ENCODE measurements at regions not wholly inside any gene's neighbourhood (a gene's known extent, or its start where the extent isn't known, plus 50 kb on each side); places are given as distances from the start of the nearest gene placed in this dataset.
"Not testable (repeated sequence)": the region's sequence is repeated elsewhere in the genome, so short reads cannot be mapped to it uniquely, and the experiment has no call there.

DNA sequence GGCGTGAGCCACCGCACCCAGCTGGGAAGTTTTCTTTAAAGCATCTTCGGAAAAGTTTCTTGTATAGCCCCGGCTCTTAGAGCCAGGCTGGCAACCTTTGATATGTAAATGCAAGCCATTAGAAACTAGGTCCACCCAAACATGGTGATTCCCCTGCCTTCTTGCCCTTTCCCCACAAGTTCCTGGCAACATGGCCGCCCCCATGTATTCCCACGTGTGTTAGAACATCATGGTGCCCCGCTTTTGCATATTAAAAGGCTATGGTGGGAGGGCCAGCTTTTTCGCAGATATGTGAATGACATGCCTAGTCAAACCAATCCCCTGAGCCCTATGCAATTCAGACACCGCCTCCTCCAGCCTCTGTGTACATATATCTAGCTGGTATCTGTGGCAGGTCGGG lies 63.2 kb downstream of the RESF1 start:
- not testable (repeated sequence) for H3K4me2 ChIP-seq; H3K4me3 ChIP-seq; H3K4me3 Mint-ChIP-seq; H2AFZ ChIP-seq; H4K20me1 ChIP-seq (replicated peaks; ENCODE audit: insufficient read depth); H3K27me3 ChIP-seq (ENCODE audit: insufficient read depth); H3K27ac Mint-ChIP-seq; H3K79me2 ChIP-seq (replicated peaks; ENCODE audit: insufficient read depth); H3K9me2 ChIP-seq (ENCODE audit: insufficient read depth); H3K36me3 ChIP-seq (ENCODE audit: insufficient read depth)
- Mint-ChIP-seq H3K4me1 (peaks cover 34% of the 10 kb centered on the region), H3K27me3 (ENCODE audit: insufficient read depth, low read depth, poor library complexity) (peaks cover 12% of the 10 kb centered on the region), H3K9me3 (peaks cover 23% of the 10 kb centered on the region), H3K36me3 (ENCODE audit: low read depth) (peaks cover 18% of the 10 kb centered on the region)
- TF ChIP-seq NANOG (IDR thresholded peaks at IDR 0.05; ENCODE audit: borderline replicate concordance) = peak; percentile 46; the same call in 1 of the 2 replicates
- peak overlapping the region; percentile 85 for H3K27ac ChIP-seq (ENCODE audit: low read depth)
- peaks cover 21% of the 10 kb centered on the region for H3F3A ChIP-seq (replicated peaks; ENCODE audit: low read depth)
- H3K4me1 ChIP-seq (ENCODE audit: insufficient read depth) = peaks cover 41% of the 10 kb centered on the region
- peak; percentile 85 for DNase-seq (ENCODE audit: low spot score)
- ATAC-seq = peak; percentile 59

GRCh38 chr12:32023861-32024260 lies 64.6 kb downstream of the RESF1 start:
- H3K27me3 ChIP-seq (ENCODE audit: insufficient read depth); ATAC-seq; DNase-seq (ENCODE audit: low spot score); H3K36me3 ChIP-seq (ENCODE audit: insufficient read depth); H2AFZ ChIP-seq; H3K4me2 ChIP-seq; H3K27ac Mint-ChIP-seq; H3K9me2 ChIP-seq (ENCODE audit: insufficient read depth); H3K4me3 Mint-ChIP-seq; H3K4me3 ChIP-seq; H3K79me2 ChIP-seq (replicated peaks; ENCODE audit: insufficient read depth); H4K20me1 ChIP-seq (replicated peaks; ENCODE audit: insufficient read depth): not testable (repeated sequence)
- peaks cover 23% of the 10 kb centered on the region for H3K9me3 Mint-ChIP-seq
- Histone ChIP-seq H3K4me1 (ENCODE audit: insufficient read depth) (peaks cover 51% of the 10 kb centered on the region), H3F3A (replicated peaks; ENCODE audit: low read depth) (peaks cover 21% of the 10 kb centered on the region), H3K27ac (ENCODE audit: low read depth) (peak overlapping the region; percentile 85)
- H3K4me1 Mint-ChIP-seq = peaks cover 35% of the 10 kb centered on the region
- peaks cover 17% of the 10 kb centered on the region for H3K36me3 Mint-ChIP-seq (ENCODE audit: low read depth)
- peaks cover 11% of the 10 kb centered on the region for H3K27me3 Mint-ChIP-seq (ENCODE audit: insufficient read depth, low read depth, poor library complexity)

DNA sequence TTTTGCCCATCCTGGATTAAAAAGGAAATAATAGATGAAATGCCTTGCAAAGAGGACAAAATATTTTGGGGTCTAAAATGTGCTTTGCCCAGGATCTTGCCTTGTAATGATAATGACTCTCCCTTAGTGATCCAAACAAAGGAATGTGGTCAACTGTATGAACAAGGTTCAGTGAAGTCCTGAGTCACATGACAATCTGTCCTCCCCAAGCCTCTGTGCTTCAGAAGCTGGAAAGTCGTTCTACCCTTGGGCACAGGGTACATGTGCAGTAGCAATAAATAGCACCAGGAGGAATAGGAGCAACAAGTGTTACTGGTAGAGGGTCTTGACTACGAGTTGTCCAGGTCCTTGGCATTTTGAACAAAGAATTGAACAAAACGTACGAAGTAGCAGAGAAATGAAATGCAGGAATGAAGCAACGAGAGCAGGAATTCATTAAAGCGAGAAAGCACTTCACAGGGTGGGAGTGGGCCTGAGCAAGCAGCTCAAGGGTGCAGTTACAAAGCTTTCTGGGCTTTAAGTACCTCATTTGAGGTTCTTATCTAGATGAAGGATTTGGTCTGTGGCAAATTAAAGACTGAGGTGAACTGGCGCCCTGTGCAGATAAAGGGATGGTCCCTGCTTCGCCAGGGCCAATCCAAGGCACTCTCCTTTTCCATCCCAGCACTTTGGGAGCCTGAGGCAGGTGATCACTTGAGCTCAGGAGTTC lies 65.8 kb downstream of the RESF1 start:
- ATAC-seq = no peak; the same call in 2 of the 3 replicates
- Histone ChIP-seq H3F3A (replicated peaks; ENCODE audit: low read depth) (peaks cover 21% of the 10 kb centered on the region), H4K20me1 (replicated peaks; ENCODE audit: insufficient read depth) (no peaks in the 10 kb centered on the region), H3K36me3 (ENCODE audit: insufficient read depth) (no peaks in the 10 kb centered on the region), H3K27ac (ENCODE audit: low read depth) (peak overlapping the region; percentile 85; the same call in 1 of the 2 replicates), H3K4me1 (ENCODE audit: insufficient read depth) (peaks cover 51% of the 10 kb centered on the region), H3K4me2 (0 out of 2 replicates have a peak overlapping the region, but pooled peaks have one; percentile 22), H3K9me2 (ENCODE audit: insufficient read depth) (no peaks in the 10 kb centered on the region), H3K27me3 (ENCODE audit: insufficient read depth) (no peaks in the 10 kb centered on the region), H3K4me3 (no peak overlapping the region), H2AFZ (peak overlapping the region; percentile 67; the same call in 1 of the 2 replicates), H3K79me2 (replicated peaks; ENCODE audit: insufficient read depth) (no peaks in the 10 kb centered on the region)
- H3K27ac Mint-ChIP-seq = peak overlapping the region; percentile 25
- H3K4me3 Mint-ChIP-seq = no peak overlapping the region; the same call in 2 of the 3 replicates
- peaks cover 26% of the 10 kb centered on the region for H3K9me3 Mint-ChIP-seq
- DNase-seq (ENCODE audit: low spot score) = no peak
- peaks cover 35% of the 10 kb centered on the region for H3K4me1 Mint-ChIP-seq
- TF ChIP-seq ZNF331 (CRISPR knock-in tag; IDR thresholded peaks at IDR 0.05; ENCODE audit: low read depth) (no peak), CREB1 (CRISPR knock-in tag; IDR thresholded peaks at IDR 0.05; ENCODE audit: low read depth) (no peak)
- peaks cover 17% of the 10 kb centered on the region for H3K36me3 Mint-ChIP-seq (ENCODE audit: low read depth)
- H3K27me3 Mint-ChIP-seq (ENCODE audit: insufficient read depth, low read depth, poor library complexity) = peaks cover 11% of the 10 kb centered on the region

GRCh38 chr12:32025906-32026305 lies 66.7 kb downstream of the RESF1 start:
- Histone ChIP-seq H3K4me3 (no peak overlapping the region), H4K20me1 (replicated peaks; ENCODE audit: insufficient read depth) (no peaks in the 10 kb centered on the region), H3K4me1 (ENCODE audit: insufficient read depth) (peaks cover 47% of the 10 kb centered on the region), H2AFZ (no peak overlapping the region), H3K27me3 (ENCODE audit: insufficient read depth) (no peaks in the 10 kb centered on the region), H3K27ac (ENCODE audit: low read depth) (no peak overlapping the region), H3K4me2 (no peak overlapping the region), H3K36me3 (ENCODE audit: insufficient read depth) (no peaks in the 10 kb centered on the region), H3K9me2 (ENCODE audit: insufficient read depth) (no peaks in the 10 kb centered on the region), H3F3A (replicated peaks; ENCODE audit: low read depth) (peaks cover 21% of the 10 kb centered on the region), H3K79me2 (replicated peaks; ENCODE audit: insufficient read depth) (no peaks in the 10 kb centered on the region)
- H3K36me3 Mint-ChIP-seq (ENCODE audit: low read depth) = peaks cover 17% of the 10 kb centered on the region
- peaks cover 26% of the 10 kb centered on the region for H3K9me3 Mint-ChIP-seq
- no peak for TF ChIP-seq EZH2 (IDR thresholded peaks at IDR 0.05; ENCODE audit: low read depth, unreplicated experiment)
- no peak for TF ChIP-seq CTCF (conservative IDR thresholded peaks at IDR 0.05; ENCODE audit: low read depth in 2 of 2)
- TF ChIP-seq STAT1 (IDR thresholded peaks at IDR 0.05; ENCODE audit: unreplicated experiment) = no peak
- no peak for TF ChIP-seq EZH2phosphoT487 (IDR thresholded peaks at IDR 0.05; ENCODE audit: unreplicated experiment)
- no peak for TF ChIP-seq POLR2AphosphoS5 (IDR thresholded peaks at IDR 0.05; ENCODE audit: low read depth)
- TF ChIP-seq CREB1 (CRISPR knock-in tag; IDR thresholded peaks at IDR 0.05; ENCODE audit: low read depth) = no peak
- no peak for TF ChIP-seq JUNB (IDR thresholded peaks at IDR 0.05; ENCODE audit: unreplicated experiment)
- H3K27me3 Mint-ChIP-seq (ENCODE audit: insufficient read depth, low read depth, poor library complexity) = peaks cover 6% of the 10 kb centered on the region
- DNase-seq (ENCODE audit: low spot score) (no peak), ATAC-seq (no peak)
- no peak overlapping the region for H3K27ac Mint-ChIP-seq
- no peak overlapping the region for H3K4me3 Mint-ChIP-seq
- H3K4me1 Mint-ChIP-seq = peaks cover 33% of the 10 kb centered on the region
